Activated CD8-positive, alpha-beta memory T cell treated with anti-CD3 and anti-CD28 coated beads for 48 hours (primary cell): ENCODE measurements at regions not wholly inside any gene's neighbourhood (a gene's known extent, or its start where the extent isn't known, plus 50 kb on each side); places are given as distances from the start of the nearest gene placed in this dataset.
"Not testable (repeated sequence)": the region's sequence is repeated elsewhere in the genome, so short reads cannot be mapped to it uniquely, and the experiment has no call there.

ENCODE experiments used
- DNase-seq, 3 experiments: peaks; one replicate each; pipeline ENCODE4 v3.0.0-alpha.2; 2020; ENCODE audit warnings: low read depth in 2 of 3, low spot score in 2 of 3

DNA sequence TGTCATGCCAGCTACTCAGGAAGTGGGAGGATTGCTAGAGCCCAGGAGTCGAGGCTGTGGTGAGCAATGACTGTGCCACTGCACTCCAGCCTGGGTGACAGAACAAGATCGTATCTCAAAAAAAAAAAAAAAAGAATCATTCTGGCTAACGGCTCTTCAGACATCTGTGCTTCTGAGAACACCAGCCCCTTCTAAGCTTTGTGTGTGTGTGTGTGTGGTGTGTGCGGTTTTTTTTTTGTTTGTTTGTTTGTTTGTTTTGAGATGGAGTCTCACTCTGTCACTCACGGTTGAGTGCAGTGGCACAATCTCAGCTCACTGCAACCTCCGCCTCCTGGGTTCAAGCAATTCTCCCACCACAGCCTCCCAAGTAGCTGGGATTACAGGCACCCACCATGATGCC is 79.4 kb upstream of the DRD5 start:
- not testable (repeated sequence) for DNase-seq

DNA sequence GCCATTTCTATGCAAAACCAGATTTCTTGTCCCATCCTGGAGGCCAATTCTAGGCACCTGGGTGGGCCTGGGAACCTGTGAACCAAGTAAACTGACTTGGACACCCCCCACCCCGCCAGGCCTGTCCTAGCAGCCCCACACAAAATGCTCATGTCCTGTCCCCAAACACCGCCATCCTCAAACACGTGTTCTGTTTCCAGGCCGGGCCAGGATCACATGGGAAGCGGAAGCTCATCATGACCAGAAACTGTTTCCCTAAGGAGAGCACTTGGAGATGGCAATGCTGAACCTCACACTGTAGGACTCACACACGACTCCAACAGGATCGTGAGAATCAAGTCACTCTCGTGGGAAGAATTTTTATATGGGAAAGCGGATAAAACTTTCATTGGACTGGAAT is 78.7 kb upstream of the DRD5 start:
- DNase-seq, result not testable (repeated sequence)

DNA sequence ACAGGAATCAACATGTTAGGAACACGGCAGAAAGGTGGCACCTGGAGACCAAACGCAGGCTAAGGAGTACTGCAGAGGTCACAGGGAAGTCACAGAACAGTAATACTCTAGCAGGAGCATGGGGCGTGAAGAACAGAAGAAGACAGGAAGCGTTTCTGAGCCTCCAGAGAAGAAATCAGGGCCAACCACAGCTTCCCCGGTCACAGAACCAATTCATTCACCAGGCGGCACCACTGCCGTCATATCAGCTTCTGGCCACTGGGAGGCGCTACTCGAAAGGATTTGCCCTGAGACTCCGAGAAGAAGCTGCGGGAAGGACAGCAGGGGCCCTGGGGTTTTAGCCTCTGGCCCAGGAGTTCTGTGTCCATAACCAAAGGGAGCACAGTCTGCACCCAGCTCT is 78.0 kb upstream of the DRD5 start:
- DNase-seq, result peak; percentile 40 to 61 (median 51)

DNA sequence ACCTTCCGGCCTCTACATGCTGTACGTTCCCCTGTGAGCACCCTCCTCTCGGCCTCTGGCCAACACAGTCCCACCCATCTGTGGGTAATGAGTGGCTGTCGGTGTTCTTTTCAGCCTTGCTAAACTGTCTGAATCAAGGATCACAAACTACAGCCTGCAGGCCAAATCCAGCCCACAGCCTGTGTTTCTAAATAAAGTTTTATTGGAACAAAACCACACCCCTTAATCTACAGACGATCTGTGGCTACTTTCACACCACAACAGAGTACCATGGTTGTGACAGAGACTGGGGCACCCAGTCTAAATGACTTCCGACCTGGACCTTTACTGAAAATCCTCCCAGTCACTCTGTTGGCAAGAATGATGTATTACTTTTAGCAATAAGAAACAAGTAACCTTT is 77.3 kb upstream of the DRD5 start:
- not testable (repeated sequence) for DNase-seq

DNA sequence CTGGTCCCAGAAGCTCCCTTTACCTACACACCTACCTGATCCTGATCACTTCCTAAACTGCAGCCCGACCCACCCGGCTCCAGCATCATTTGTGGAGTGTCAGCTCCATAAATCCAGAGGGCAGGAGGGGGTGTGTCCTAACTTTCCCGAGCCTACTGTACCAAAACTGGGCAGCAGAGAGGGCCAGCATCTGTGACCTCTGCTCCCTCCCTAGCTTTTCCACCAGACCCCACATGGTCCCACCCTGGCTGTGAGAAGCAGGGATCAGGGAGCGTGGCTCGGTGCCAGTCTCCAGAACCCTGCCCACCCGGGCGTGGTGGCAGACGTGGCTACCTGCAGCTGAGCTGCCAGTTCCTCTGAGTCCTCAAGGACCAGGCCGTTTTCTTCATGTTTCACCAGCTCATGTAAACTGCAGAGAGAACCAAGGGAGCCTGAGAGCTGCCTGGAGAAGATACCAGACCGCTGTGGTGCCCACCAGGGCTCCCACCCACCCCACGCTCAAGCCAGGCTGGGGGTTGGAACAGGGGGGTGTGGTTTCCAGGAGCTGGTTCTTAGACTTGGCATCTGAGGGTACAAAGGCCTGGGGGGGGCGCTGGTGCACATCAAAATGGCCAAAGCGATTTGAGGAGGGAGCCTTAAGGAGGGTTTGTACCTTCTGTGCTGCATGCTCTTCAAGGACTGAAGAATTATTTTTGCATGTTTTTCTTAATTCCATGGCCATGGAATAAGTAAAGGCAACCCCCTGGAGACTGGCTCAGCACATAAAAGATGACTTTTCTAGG is 76.7 kb upstream of the DRD5 start:
- DNase-seq, result no peak

DNA sequence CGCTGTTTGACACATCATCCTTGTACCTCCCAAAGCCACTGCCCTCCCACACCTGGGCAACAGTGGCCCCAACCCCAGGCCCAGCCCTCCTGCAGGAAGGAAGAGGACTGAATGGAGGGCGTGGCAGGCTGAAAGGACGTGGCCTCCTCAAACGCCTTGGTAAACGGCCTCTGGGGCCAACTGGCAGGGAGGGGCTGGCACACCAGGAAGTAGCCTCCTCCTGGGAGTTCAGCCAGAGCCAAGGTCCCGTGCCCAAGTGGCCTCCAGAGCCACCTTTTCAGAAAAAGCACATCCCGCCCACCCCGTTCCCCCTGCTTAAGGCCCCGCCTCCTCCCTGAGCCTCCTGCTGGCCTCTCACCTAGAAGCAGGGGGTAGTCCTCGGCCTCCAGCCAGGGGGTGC is 74.2 kb upstream of the DRD5 start:
- not testable (repeated sequence) for DNase-seq

DNA sequence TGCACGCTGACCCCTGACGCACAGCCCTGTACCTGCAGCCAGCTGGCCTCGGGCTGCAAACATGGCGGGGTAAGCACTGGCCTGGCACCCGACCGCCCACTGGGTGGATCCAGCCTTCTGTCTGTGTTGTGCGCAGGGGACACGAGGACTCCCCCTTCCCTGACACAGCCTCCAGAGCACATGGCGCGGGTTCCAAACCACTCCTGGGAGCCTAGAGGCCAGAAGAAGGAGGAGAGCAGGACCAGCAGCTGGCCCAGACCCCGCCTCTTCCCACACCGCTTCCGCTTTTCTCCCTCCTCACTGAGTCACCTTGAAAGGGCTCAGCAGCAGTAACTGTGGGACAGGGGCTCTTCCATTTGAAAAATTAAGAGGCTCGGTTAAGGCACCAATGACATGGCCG is 73.5 kb upstream of the DRD5 start:
- not testable (repeated sequence) for DNase-seq

DNA sequence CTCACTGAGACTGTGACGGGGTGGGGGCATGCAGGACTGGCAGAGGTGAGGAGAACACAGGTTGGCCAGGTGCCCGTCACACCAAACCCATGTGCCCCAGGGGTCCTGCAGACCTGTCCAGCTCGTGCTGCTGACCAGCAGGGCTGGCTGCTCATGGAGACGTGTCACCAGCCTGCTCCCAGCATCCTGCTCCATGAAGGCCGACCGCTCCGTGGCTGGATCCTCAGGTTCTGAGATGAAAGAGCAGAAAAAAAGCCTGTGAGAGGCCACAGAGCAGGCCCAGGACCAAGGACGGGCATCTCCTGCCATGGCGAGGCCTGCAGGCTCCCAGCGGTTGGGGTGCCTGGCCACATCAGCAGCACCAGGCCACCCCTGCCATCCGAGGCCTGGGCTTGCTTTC is 71.7 kb upstream of the DRD5 start:
- DNase-seq, result no peak

DNA sequence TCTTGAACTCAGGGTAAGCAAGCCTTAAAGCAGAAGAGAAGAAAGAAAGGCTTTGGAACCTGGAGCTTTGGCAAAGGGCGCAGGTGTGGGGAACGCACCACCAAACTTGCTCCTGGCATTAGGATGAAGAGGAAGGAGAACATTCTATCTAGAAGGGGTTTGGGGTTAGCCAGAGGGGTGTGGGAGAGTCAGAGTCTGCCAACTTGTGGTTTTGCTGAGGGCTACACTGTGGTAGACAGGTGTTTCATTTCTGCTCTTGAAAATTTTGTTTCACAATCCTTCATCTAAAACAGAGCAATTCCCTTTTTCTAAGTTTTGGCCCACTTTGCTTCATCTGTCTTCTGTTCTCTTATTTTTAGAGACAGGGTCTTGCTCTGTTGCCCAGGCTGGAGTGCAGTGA is 66.2 kb upstream of the DRD5 start:
- not testable (repeated sequence) for DNase-seq

DNA sequence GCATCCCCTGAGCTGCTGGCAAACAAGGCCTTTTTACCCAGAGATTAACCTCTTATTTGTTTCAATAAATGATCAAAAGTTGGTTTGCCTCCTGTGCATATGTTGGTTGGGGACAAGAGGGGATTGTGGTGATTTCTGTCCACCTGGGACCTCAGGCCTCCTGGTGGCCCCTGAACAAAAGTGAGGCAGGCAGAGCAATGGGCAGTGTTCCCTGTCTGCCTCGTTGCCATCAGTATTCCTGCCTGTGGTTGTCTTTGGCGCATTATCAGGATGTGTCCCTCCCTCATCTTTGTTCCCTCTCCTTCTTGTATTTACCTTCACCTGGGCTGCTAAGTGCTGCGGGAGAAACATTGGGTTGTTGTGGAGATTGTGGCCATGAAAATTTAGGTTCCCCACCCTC is 65.3 kb upstream of the DRD5 start:
- no peak for DNase-seq

DNA sequence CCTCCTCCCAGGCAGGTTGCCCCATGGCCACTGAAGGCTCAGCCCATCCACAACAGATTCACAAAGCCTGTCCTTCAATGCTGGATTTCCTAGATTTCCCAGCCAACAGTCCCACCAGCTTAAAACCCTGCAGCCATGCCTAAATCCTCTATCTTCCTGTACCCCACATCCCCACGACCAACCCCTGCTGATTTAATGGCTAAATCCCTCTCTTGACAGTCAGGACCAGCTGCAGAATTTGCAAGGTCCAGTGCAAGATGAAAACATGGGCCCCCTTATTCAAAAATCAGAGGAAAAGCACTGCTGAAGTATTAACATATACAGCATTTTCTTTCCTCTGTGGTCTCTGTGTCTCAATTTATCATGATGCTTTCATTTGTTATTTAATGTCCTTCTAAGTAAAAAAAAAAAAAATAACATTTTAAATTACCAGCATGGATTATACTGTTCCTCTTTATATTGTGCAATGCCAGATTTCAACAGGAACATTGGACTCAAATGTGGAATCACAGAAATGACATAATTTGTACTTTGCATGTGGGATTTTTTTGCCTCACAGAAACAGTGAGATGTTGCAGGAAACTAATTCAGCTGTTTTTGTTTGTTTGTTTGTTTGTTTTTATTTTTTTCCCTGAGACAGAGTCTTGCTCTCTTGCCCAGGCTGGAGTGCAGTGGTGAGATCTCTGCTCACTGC is 63.0 kb upstream of the DRD5 start:
- not testable (repeated sequence) for DNase-seq

DNA sequence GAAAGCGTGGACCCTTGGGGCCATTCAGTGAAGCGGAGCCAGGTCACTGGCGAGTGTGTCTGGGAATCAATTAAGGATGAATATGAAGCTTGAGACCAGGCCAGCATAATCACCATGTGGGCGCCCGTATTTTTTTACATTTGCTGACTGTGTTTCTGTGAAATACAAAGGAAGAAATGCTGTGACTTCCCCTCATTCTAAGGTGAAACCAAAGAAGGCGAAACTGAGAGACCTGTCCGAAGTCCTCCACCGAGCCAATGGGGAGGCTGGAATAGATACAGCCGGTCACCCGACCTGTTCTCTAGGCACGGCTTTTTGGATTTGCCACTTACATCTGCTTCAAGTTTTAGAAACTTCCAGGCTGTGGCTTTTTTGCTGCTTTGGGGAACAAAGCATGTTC is 59.3 kb upstream of the DRD5 start:
- not testable (repeated sequence) for DNase-seq
